D721Med (cell line): ENCODE measurements at regions not wholly inside any gene's neighbourhood (a gene's known extent, or its start where the extent isn't known, plus 50 kb on each side); places are given as distances from the start of the nearest gene placed in this dataset.

Source experiments
- DNase-seq: peaks from one replicate; pipeline ENCODE4 v3.0.0; 2011; ENCODE audit warnings: low spot score; ENCODE audit not compliant: insufficient read length
- FAIRE-seq: peaks from 2 replicates; lab custom pipeline; 2011; peaks lifted over from hg19 to GRCh38; lab: Jason Lieb, UNC
- CTCF ChIP-seq: IDR thresholded peaks from 2 replicates; pipeline ENCODE4 v1.5.1; 2012; ENCODE audit warnings: mild to moderate bottlenecking, control low read depth; ENCODE audit not compliant: insufficient read depth; ENCODE audit errors: missing control alignments

- no peak for FAIRE-seq
- TF ChIP-seq CTCF = no peak
- no peak for DNase-seq
Measured at GRCh38 chr12:93252221-93252620, 125.5 kb upstream of the NUDT4 start.

- TF ChIP-seq CTCF = no peak
- DNase-seq = no peak
- FAIRE-seq = no peak
Measured at GRCh38 chr12:93254911-93255310, 122.8 kb upstream of the NUDT4 start.

GRCh38 chr12:93256256-93256969, 121.3 kb upstream of the NUDT4 start:
- TF ChIP-seq CTCF = no peak
- no peak for FAIRE-seq

GRCh38 chr12:93261505-93262094, 116.1 kb upstream of the NUDT4 start:
- no peak for TF ChIP-seq CTCF
- no peak for DNase-seq
- FAIRE-seq = no peak

More at GRCh38 chr12:93256256-93256969, 121.3 kb upstream of the NUDT4 start:
- DNase-seq = no peak

- no peak for FAIRE-seq
- DNase-seq = no peak
- TF ChIP-seq CTCF = no peak
Measured at GRCh38 chr12:93272997-93273396, 104.7 kb upstream of the NUDT4 start.

- FAIRE-seq (no peak), DNase-seq (no peak)
- TF ChIP-seq CTCF = no peak
Measured at GRCh38 chr12:93273834-93274564, 103.7 kb upstream of the NUDT4 start.
